Activated CD4-positive, alpha-beta T cell treated with anti-CD3 and anti-CD28 coated beads for 36 hours (primary cell): ENCODE measurements at regions not wholly inside any gene's neighbourhood (a gene's known extent, or its start where the extent isn't known, plus 50 kb on each side); places are given as distances from the start of the nearest gene placed in this dataset.
"Not testable (repeated sequence)": the region's sequence is repeated elsewhere in the genome, so short reads cannot be mapped to it uniquely, and the experiment has no call there.

Source experiments
- ATAC-seq: fragments of 200-7000 bp; cut with Tn5 transposase; one replicate; pipeline ENCODE4 v1.10.0; 2021; ENCODE audit warnings: mild to moderate bottlenecking, moderate library complexity
- CTCF ChIA-PET: fragments of 350-600 bp; sonication (Branson Sonifier 250); formaldehyde crosslinking; loops from one replicate; lab custom pipeline; 2021; ENCODE audit warnings: antibody characterized with exemption; lab: Charles Lee
- POLR2A ChIA-PET: fragments of 350-600 bp; sonication (Branson Sonifier 250); formaldehyde crosslinking; loops from one replicate; lab custom pipeline; 2021; ENCODE audit warnings: antibody characterized with exemption, inconsistent platforms; lab: Charles Lee
- DNase-seq: peaks from one replicate; pipeline ENCODE4 v3.0.0-alpha.2; 2020
- H3K27ac Mint-ChIP-seq: one replicate; pipeline ENCODE4 v1.8.0; 2021; ENCODE audit warnings: mixed read lengths
- H3K27me3 Mint-ChIP-seq: one replicate; pipeline ENCODE4 v1.8.0; 2021; ENCODE audit warnings: mixed read lengths
- H3K36me3 Mint-ChIP-seq: one replicate; pipeline ENCODE4 v1.8.0; 2021; ENCODE audit warnings: low read depth, mixed read lengths
- H3K4me1 Mint-ChIP-seq: one replicate; pipeline ENCODE4 v1.8.0; 2021; ENCODE audit warnings: mixed read lengths
- H3K4me3 Mint-ChIP-seq: one replicate; pipeline ENCODE4 v1.8.0; 2021; ENCODE audit warnings: mild to moderate bottlenecking, moderate library complexity, mixed read lengths
- H3K9me3 Mint-ChIP-seq: one replicate; pipeline ENCODE4 v1.8.0; 2021; ENCODE audit warnings: low read depth, mixed read lengths
- intact Hi-C, 2 experiments: fragments of 100-400 bp; cut with DNase I in 1 of 2; cut with micrococcal nuclease in 1 of 2; formaldehyde crosslinking; loops; one replicate each; pipeline versions ENCODE4 v1.14.2 to v1.15.1; 2022 to 2024; cut with DNase I, micrococcal nuclease

GRCh38 chr4:126470862-126471261 lies 1156.1 kb downstream of the FAT4 start:
- intact Hi-C loops: no loop called here
- POLR2A ChIA-PET: no interaction called here
- DNase-seq: no peak
- H3K36me3 Mint-ChIP-seq: no peaks in the 10 kb centered on the region
- H3K27ac Mint-ChIP-seq: no peak overlapping the region
- peaks cover 2% of the 10 kb centered on the region for H3K9me3 Mint-ChIP-seq
- ATAC-seq: no peak
- CTCF ChIA-PET: no interaction called here
- no peak overlapping the region for H3K4me3 Mint-ChIP-seq
- no peaks in the 10 kb centered on the region for H3K27me3 Mint-ChIP-seq
- H3K4me1 Mint-ChIP-seq: no peaks in the 10 kb centered on the region

- Mint-ChIP-seq H3K4me1 (no peaks in the 10 kb centered on the region), H3K36me3 (no peaks in the 10 kb centered on the region), H3K9me3 (no peaks in the 10 kb centered on the region), H3K4me3 (no peak overlapping the region), H3K27me3 (no peaks in the 10 kb centered on the region), H3K27ac (no peak overlapping the region)
- ATAC-seq (no peak), DNase-seq (no peak)
- ChIA-PET CTCF (no interaction called here), POLR2A (no interaction called here)
- intact Hi-C loops: no loop called here
Measured at GRCh38 chr4:126475730-126476129, 1157.0 kb upstream of the INTU start.

GRCh38 chr4:126479709-126480108 lies 1153.0 kb upstream of the INTU start:
- H3K36me3 Mint-ChIP-seq: no peaks in the 10 kb centered on the region
- intact Hi-C loops: no loop called here
- ChIA-PET CTCF (no interaction called here), POLR2A (no interaction called here)
- H3K4me1 Mint-ChIP-seq: no peaks in the 10 kb centered on the region
- ATAC-seq (no peak), DNase-seq (no peak)
- no peak overlapping the region for H3K4me3 Mint-ChIP-seq
- no peaks in the 10 kb centered on the region for H3K9me3 Mint-ChIP-seq
- no peaks in the 10 kb centered on the region for H3K27me3 Mint-ChIP-seq
- no peak overlapping the region for H3K27ac Mint-ChIP-seq

GRCh38 chr4:126482311-126482710 lies 1150.4 kb upstream of the INTU start:
- CTCF ChIA-PET: no interaction called here
- H3K27ac Mint-ChIP-seq: no peak overlapping the region

GRCh38 chr4:126486377-126486776 lies 1146.4 kb upstream of the INTU start:
- DNase-seq (no peak), ATAC-seq (no peak)
- Mint-ChIP-seq H3K27me3 (no peaks in the 10 kb centered on the region), H3K36me3 (no peaks in the 10 kb centered on the region), H3K9me3 (peaks cover 6% of the 10 kb centered on the region), H3K4me1 (no peaks in the 10 kb centered on the region), H3K27ac (no peak overlapping the region), H3K4me3 (no peak overlapping the region)
- ChIA-PET CTCF (no interaction called here), POLR2A (no interaction called here)
- intact Hi-C loops: no loop called here

More at GRCh38 chr4:126482311-126482710, 1150.4 kb upstream of the INTU start:
- H3K4me3 Mint-ChIP-seq: no peak overlapping the region
- no peaks in the 10 kb centered on the region for H3K27me3 Mint-ChIP-seq
- H3K9me3 Mint-ChIP-seq: no peaks in the 10 kb centered on the region
- ATAC-seq (no peak), DNase-seq (no peak)
- intact Hi-C loops: no loop called here
- POLR2A ChIA-PET: no interaction called here
- no peaks in the 10 kb centered on the region for H3K36me3 Mint-ChIP-seq
- no peaks in the 10 kb centered on the region for H3K4me1 Mint-ChIP-seq

- Mint-ChIP-seq H3K4me1 (no peaks in the 10 kb centered on the region), H3K36me3 (no peaks in the 10 kb centered on the region), H3K27ac (no peak overlapping the region), H3K9me3 (peaks cover 8% of the 10 kb centered on the region), H3K4me3 (no peak overlapping the region), H3K27me3 (no peaks in the 10 kb centered on the region)
- no peak for DNase-seq
- ChIA-PET CTCF (no interaction called here), POLR2A (no interaction called here)
- intact Hi-C loops: no loop called here
- no peak for ATAC-seq
Measured at GRCh38 chr4:126489826-126490463, 1142.8 kb upstream of the INTU start.

GRCh38 chr4:126495163-126495752 lies 1137.5 kb upstream of the INTU start:
- no peak overlapping the region for H3K27ac Mint-ChIP-seq
- DNase-seq (no peak), ATAC-seq (no peak)
- POLR2A ChIA-PET: no interaction called here
- no peaks in the 10 kb centered on the region for H3K27me3 Mint-ChIP-seq
- no peaks in the 10 kb centered on the region for H3K4me1 Mint-ChIP-seq
- CTCF ChIA-PET: no interaction called here
- peaks cover 9% of the 10 kb centered on the region for H3K9me3 Mint-ChIP-seq
- intact Hi-C loops: no loop called here
- H3K36me3 Mint-ChIP-seq: no peaks in the 10 kb centered on the region
- H3K4me3 Mint-ChIP-seq: no peak overlapping the region

GRCh38 chr4:126512979-126513378 lies 1119.8 kb upstream of the INTU start:
- H3K27ac Mint-ChIP-seq: no peak overlapping the region
- no peak for DNase-seq
- intact Hi-C loops: no loop called here
- ChIA-PET POLR2A (no interaction called here), CTCF (no interaction called here)
- H3K4me3 Mint-ChIP-seq: no peak overlapping the region
- ATAC-seq: no peak
- H3K4me1 Mint-ChIP-seq: no peaks in the 10 kb centered on the region
- no peaks in the 10 kb centered on the region for H3K27me3 Mint-ChIP-seq
- H3K36me3 Mint-ChIP-seq: no peaks in the 10 kb centered on the region
- H3K9me3 Mint-ChIP-seq: peaks cover 2% of the 10 kb centered on the region

GRCh38 chr4:126513596-126513995 lies 1119.2 kb upstream of the INTU start:
- intact Hi-C loops: no loop called here
- ATAC-seq (no peak), DNase-seq (no peak)
- no peaks in the 10 kb centered on the region for H3K9me3 Mint-ChIP-seq
- ChIA-PET POLR2A (no interaction called here), CTCF (no interaction called here)
- no peak overlapping the region for H3K4me3 Mint-ChIP-seq
- H3K4me1 Mint-ChIP-seq: no peaks in the 10 kb centered on the region
- H3K36me3 Mint-ChIP-seq: no peaks in the 10 kb centered on the region
- H3K27ac Mint-ChIP-seq: no peak overlapping the region
- H3K27me3 Mint-ChIP-seq: no peaks in the 10 kb centered on the region

- Mint-ChIP-seq H3K4me3 (no peak overlapping the region), H3K4me1 (no peaks in the 10 kb centered on the region), H3K27me3 (no peaks in the 10 kb centered on the region), H3K36me3 (no peaks in the 10 kb centered on the region), H3K27ac (no peak overlapping the region), H3K9me3 (no peaks in the 10 kb centered on the region)
- ATAC-seq: no peak
- intact Hi-C loops: no loop called here
- ChIA-PET CTCF (interaction anchor here (0.5 to 0.6 kb wide), 2 partner anchors 140 to 946 kb away, joined by 3 read pairs; no protein-coding TSS in a partner anchor), POLR2A (no interaction called here)
- no peak for DNase-seq
Measured at GRCh38 chr4:126520731-126521130, 1112.0 kb upstream of the INTU start.

GRCh38 chr4:126525400-126525799 lies 1107.4 kb upstream of the INTU start:
- POLR2A ChIA-PET, DNase-seq, ATAC-seq, intact Hi-C loops, H3K27me3 Mint-ChIP-seq, H3K27ac Mint-ChIP-seq, H3K36me3 Mint-ChIP-seq, H3K4me1 Mint-ChIP-seq, CTCF ChIA-PET, H3K4me3 Mint-ChIP-seq, H3K9me3 Mint-ChIP-seq: not testable (repeated sequence)

- ATAC-seq (no peak), DNase-seq (no peak)
- Mint-ChIP-seq H3K27ac (no peak overlapping the region), H3K27me3 (no peaks in the 10 kb centered on the region), H3K4me3 (no peak overlapping the region), H3K4me1 (no peaks in the 10 kb centered on the region), H3K36me3 (no peaks in the 10 kb centered on the region), H3K9me3 (peaks cover 3% of the 10 kb centered on the region)
- intact Hi-C loops: no loop called here
- ChIA-PET CTCF (interaction anchor here (0.9 kb wide), 1 partner anchor 156 kb away, joined by 3 read pairs; no protein-coding TSS in a partner anchor), POLR2A (no interaction called here)
Measured at GRCh38 chr4:126526335-126526734, 1106.4 kb upstream of the INTU start.
